NCI-H1436 treated with DMSO at 0.1 percent for 48 hours (cell line): ENCODE measurements at regions not wholly inside any gene's neighbourhood (a gene's known extent, or its start where the extent isn't known, plus 50 kb on each side); places are given as distances from the start of the nearest gene placed in this dataset.

ENCODE experiments used
- DNase-seq: peaks from one replicate; lab custom pipeline; 2025; lab: John Stamatoyannopoulos, UW

DNA sequence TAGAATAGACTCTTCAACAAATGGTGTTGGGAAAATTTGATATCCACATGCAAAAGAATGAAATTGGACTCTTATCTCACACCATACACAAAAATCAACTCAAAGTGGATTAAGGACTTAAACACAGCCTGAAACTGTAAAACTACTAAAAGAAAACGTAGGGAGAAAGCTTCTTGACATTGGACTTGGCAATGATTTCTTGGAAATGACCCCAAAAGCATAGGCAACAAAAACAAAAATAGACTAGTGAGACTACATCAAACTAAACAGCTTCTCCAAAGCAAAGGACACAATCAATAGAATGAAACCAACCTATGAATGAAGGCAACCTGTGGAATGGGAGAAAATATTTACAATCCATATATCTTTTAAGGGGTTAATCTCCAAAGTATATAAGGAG is 94.7 kb upstream of the INTU start:
- DNase-seq, result no peak

DNA sequence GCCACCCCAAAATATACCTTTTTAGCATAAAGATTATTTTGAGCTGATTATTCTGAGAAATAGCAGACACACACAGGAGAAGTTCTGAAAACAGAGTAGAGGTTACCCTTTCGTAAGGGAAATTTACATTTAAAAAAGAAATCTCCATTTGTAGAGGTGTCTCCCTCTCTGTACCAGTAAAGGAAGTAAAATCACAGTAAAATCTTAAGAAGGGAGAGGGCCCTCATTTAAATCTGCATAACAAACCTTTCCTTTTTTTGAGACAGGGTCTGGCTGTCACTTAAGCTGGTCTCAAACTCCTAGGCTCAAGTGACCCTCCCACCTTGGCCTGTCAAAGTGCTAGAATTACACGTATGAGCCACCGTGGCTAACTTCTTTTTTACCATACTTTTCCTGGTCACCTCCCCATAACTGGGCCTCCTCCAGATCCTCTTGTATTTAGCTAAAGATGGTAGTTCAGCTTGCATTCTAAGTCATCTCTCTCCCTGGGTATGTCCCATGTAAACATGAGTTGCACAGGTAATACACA is 92.2 kb upstream of the INTU start:
- DNase-seq, result no peak

DNA sequence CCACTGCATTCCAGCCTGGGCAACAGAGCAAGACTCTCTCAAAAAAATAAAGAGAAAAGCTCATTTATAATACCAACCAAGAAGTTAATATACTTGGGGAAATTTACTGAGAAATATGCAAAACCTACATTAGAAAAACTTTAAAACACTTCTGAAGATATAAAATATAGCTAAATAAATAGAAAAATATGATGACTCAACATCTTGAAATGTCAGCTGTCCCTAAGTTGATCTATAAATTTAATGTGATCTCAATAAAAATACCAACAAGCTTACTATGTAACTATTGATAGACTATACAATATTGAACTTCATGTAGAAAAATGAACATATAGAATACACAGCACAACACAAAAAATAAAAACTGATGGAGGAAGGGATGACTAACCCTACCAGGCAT is 87.5 kb upstream of the INTU start:
- DNase-seq, result no peak

DNA sequence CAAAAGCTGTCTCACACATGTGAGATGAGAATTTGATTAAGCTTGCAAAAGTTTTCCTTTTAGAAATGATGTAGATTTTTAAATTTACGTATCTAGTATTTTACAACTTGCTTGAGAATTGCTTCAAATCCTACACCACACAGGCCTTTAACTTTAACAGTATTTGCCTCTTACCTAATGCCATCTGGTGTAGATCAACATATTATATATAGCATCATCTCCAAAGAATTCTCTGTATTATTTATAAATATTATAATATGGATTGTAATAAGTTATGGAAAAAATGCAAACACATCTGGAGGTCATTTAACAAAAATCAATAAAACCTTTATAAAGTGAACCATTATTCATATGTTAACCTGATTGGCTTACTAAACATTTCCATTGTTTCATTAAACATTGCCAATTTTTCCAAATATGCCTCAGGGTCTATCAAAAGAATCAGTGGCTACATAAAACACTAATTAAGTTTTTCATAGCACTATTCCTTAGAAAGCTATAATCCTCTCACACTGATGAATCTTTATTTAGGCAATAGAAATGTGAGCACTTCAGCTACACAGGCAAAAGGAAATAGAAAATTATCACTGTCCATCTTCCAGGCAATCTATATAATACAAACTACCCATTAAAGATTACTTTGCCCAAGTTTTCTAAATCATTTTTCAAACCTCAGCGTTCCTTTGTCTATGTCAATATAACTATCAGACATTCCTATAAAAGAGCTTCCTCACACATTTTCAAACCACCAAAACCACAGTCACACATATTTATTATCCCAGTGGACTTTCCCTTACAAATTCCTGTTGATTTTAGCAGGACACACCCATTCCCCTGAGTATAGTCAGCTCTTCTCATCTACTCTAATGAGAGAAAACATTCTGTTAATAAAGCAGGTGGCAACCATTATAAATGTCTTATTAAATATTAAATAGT is 83.5 kb upstream of the INTU start:
- no peak for DNase-seq

DNA sequence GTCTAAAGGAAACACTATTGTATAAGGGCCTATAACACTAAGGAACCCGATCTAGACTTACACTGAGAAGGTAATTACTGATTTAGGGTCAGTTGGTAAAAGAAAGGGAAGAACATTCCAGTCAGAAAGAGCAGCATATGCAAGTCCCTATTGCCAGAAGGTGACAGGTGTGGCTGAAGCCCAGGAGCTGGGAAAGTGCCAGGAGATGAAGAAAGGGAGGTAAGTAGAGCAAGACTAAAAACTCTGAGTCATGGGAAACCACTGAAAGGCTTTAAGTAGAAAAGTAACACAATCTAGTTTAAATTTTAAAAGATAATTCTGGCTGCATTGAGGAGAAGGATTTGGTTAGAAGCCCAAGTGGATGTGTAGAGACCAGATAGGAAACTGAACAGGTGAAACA is 77.7 kb upstream of the INTU start:
- DNase-seq, result no peak

DNA sequence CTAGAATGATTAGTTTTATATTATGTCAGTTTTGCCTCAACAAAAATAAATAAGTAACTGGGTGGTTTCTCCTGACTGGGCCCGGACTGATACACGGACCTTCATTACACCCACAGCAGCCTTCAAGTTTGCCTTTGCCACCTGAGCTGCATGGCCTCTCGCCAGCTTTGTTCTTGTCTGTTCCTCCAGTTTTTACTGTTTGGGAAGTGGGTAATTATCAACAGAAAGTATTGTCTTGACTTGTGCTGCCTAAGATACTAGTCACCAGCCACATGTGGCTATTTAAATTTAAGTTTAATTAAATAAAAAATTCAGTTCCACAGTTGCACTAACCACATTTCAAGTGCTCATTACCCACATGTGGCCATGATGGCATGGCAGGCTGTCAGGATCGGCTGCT is 74.7 kb upstream of the INTU start:
- no peak for DNase-seq

DNA sequence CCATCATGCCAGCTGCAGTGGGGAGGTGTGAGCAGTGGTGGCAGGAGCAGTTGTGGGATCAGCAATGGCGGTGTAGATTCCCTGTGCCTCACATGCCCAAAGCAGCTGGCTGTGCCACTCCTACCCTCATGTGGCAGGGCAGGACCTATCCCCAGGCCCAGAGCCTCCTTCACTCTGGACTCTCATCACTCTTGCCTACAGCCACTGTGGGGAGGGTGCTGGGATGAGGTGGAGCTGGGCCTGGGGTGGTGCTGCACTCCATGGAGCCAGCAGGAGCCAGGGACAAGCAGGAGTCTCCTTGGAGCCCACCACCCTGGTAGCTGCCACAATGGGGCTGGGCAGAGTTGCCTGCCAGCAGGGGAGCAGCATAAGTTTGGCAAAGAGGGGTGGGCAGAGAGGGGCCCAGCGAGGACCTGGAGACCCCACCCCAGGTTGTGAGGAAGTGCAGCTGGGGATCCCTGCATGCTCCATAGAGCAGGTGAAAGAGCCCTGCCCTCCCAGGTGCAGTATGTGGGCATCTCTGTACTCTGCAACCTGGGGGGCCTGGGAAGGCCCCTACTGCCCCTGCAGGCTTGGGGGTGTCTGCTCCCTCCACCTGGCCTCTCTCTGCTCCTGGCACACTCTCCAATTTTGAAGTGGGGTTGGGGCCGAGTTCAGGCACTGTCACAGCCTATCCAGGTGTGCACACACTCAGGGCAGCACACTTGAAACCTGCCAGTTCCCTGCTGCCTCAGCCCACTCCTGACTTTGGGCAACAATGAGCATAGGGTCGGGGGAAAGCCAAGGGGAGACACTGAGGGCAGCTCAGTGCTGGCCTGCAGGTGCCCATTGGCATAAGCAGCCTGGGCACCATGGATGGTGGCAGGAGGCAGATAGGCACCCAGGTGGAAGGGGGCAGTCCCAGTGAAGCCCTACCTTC is 74.0 kb upstream of the INTU start:
- no peak for DNase-seq

DNA sequence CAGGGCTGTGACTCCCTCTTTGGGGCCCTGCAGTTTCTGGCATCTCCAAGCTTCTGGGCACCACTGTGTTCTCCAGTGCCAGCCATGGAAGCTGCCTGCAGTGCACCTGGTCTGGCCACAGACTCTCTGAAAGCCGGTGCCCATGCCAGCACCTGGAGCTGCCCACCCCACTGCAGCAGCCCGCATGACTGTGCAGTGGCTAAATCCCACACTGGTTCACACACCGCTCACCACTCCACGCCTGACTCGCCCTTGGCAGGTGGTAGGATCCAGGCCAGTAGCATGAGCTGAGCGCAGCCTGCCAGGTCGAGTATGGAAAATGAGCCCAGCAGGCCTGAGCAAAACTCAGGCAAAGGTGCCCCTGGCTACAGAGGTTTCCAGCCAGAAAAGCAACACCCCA is 72.8 kb upstream of the INTU start:
- DNase-seq, result no peak

DNA sequence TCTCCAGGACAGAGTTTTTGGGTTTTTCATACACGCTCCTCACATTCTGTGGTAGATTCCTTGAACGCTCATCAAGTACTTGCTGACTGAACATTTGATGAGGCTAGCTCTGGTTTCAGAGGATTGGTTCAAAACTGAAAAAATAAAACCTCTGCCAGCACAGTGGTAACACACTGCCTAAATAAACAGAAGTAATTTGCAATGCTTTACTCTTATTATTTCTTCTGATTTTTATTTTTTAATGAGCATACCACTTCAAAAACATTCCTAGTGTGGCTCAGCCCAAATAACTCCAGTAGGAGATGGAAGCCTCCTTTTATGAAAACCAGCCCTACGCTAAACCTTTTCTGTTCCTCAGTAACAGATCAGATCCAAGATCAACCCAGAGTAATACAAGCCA is 72.0 kb upstream of the INTU start:
- DNase-seq, result no peak

DNA sequence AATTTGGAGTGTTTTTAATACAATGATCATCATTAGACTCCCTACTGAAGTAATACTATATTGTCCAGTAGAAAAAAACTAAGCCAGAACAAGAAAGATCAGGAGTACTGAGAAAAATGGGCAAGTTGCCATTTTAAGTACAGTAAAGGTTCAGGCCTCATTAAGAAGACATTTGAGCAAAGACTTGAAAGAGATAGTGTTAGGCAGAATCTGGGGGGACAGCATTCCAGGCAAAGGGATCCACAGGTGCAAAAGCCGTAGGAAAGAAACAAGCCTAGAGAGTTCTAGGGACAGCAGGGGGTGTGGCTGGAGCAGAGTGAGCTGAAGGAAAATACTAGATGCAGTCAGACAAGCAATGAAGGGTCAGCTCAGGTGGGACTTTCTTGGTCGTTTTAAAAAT is 58.1 kb upstream of the INTU start:
- DNase-seq, result no peak

DNA sequence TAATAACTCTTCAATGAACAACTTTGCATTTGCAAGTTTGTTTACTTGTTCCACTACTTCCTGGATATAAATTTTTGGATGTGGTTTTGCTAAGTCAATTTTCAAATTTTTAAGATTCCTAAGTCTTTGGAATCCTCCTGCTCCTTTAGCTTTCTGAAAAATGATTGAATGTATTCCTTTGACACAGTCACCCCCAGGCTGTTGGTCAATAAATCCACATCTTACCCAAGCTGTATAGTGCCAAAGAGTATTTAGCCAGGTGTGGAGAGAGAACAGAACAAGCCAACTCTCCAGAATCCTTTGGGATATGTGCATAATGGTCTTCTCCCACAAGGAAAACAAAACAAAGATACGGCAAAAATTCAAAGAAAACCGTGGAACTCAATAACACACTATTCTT is 56.9 kb upstream of the INTU start:
- DNase-seq, result no peak

DNA sequence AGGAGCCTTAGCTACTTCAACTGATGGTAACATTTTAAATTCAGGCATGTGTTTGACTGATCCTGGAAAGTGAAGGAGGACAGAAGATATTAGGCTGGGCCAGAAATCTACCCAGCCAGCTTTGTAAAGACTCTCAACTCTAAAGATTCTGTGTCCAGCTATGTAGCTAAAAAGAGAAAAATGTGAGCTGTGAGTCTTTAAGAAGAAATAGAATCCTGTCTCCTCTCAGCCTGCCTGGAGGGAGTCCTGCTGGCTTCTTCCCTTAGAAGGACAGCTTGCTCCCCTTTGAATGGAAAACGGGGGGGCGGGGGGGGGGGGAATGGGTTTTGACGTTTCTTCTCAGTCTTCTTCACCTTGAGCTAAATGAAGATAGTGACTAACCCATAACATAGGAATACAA is 54.3 kb upstream of the INTU start:
- no peak for DNase-seq

DNA sequence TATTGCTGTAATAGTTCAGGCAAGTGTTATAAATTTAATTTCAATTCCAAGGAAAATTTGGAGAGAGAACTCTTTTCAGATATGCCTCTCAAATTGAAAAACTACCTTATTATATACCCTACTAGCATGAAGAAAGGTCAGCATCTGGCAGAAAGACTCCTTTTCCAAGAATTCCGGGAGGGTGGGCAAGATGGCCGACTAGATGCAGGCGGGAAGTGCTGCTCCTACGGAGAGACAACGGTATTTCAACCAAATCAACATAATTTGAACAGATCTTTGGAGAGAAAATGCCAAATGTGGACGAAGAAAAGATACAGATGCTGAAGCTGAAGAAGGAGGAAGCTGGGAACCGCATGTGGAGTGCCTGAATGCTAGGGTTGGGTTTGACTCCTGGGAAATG is 53.8 kb upstream of the INTU start:
- DNase-seq, result no peak

DNA sequence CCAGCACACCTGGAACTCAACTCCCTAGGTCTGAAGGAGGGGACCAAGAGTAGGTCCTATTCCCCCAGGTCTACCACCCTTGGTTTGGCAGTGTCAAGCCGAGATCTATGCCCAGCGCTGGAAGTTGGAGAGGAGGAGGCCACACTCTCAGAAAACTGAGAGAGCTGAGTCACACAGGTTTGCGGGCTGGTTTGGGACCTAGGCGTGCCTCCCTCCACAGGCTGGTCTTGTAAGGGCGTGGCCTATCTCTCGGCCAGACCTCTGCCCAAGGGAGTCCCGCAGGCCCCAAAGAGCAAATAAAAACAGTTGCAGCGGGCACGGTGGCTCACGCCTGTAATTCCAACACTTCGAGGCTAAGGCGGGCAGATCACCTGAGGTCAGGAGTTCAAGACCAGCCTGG is 52.9 kb upstream of the INTU start:
- DNase-seq, result no peak

DNA sequence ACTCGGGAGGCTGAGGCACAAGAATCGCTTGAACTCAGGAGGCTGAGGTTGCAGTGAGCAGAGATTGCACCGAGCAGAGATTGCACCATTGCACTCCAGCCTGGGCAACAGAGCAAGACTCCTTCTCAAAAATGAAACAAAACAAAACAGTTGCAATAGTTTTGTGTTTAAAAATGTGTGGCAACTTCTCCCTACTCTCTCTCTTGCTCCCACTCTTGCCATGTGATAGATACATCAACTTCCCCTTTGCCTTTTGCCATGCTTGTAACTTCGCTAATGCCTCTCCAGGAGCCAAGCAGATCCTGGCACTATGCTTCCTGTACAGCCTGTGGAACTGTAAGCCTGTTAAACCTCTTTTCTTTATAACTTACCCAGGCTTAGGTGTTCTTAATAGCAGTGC is 52.5 kb upstream of the INTU start:
- no peak for DNase-seq

DNA sequence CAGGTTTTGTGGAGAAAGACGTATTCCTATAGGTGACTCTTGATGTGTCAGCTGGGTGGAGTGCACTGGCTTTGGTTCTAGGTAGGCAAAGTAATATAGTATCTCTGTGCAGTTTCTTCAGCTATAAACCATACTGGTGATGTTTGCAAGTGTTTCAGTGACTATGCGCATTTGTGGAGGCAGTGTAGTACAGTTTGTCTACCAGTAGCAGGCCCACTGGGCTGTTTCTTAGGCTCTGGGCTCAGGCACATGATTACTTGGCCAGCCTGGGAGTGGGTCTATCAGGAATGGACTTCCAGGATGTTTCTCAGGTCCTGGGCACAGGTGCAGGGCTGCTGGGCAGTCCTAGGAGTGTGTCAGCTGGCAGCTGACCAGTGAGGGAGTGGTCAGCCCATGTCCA is 51.9 kb upstream of the INTU start:
- DNase-seq, result no peak
